Kidney (tissue), 13 donors: ENCODE measurements at regions not wholly inside any gene's neighbourhood (a gene's known extent, or its start where the extent isn't known, plus 50 kb on each side); places are given as distances from the start of the nearest gene placed in this dataset.

Experiments
- DNase-seq, 5 donors: peaks; one replicate each; pipeline ENCODE4 v3.0.0-alpha.2; 2013 to 2020
- FAIRE-seq: peaks from 2 replicates; lab custom pipeline; 2012; peaks lifted over from hg19 to GRCh38; lab: Jason Lieb, UNC
- H3K27ac ChIP-seq, 2 donors: one replicate each; pipeline ENCODE4 v1.7.0; 2013; ENCODE audit warnings: low read depth in 2 of 2, low read length in 2 of 2, inconsistent platforms in 1 of 2
- H3K27me3 ChIP-seq: one replicate; pipeline ENCODE4 v1.7.1; 2013; ENCODE audit warnings: low read length, inconsistent platforms; ENCODE audit not compliant: control insufficient read depth, insufficient read depth
- H3K36me3 ChIP-seq, 3 donors: one replicate each; pipeline versions ENCODE4 v1.7.0 to v1.7.1; 2013; ENCODE audit warnings: low read length in 3 of 3, control low read depth in 1 of 3, inconsistent platforms in 1 of 3; ENCODE audit not compliant: insufficient read depth in 3 of 3, control insufficient read depth in 2 of 3
- H3K4me1 ChIP-seq, 3 donors: one replicate each; pipeline versions ENCODE4 v1.7.0 to v1.7.1; 2013; ENCODE audit warnings: low read length in 3 of 3, inconsistent platforms in 1 of 3, low read depth in 1 of 3; ENCODE audit not compliant: control insufficient read depth in 2 of 3, insufficient read depth in 2 of 3
- H3K4me3 ChIP-seq, 3 donors: one replicate each; pipeline versions ENCODE4 v1.7.0 to v1.8.1; 2013; ENCODE audit warnings: low read length in 3 of 3, control low read depth in 1 of 3, inconsistent platforms in 1 of 3
- H3K9ac ChIP-seq, 3 donors: one replicate each; pipeline versions ENCODE4 v1.7.0 to v1.7.1; 2013; ENCODE audit warnings: low read length in 3 of 3, control low read depth in 1 of 3, inconsistent platforms in 1 of 3
- H3K9me3 ChIP-seq, 3 donors: one replicate each; pipeline versions ENCODE4 v1.7.0 to v1.7.1; 2013; ENCODE audit warnings: low read length in 3 of 3, control low read depth in 1 of 3, inconsistent platforms in 1 of 3; ENCODE audit not compliant: control insufficient read depth in 2 of 3, insufficient read depth in 1 of 3
- intact Hi-C: fragments of 100-400 bp; cut with DNase I; formaldehyde crosslinking; loops from one replicate; pipeline ENCODE4 v1.11.1; 2022
- TF ChIP-seq, protein P1 (sequence below): IDR thresholded peaks from 3 replicates; pipeline ENCODE4 v1.5.1; 2012; ENCODE audit warnings: mild to moderate bottlenecking, moderate library complexity, borderline replicate concordance; ENCODE audit not compliant: insufficient read depth; ENCODE audit errors: extremely low read depth
- donor health status: control.
- donor health status: control.
- donor health status: control.
- donor health status: control.
- donor health status: control.
- donor health status: DM: yes; HTN: yes; CAD: no.
- donor health status: Normal renal cell carcinoma (clear cell type).

DNA sequence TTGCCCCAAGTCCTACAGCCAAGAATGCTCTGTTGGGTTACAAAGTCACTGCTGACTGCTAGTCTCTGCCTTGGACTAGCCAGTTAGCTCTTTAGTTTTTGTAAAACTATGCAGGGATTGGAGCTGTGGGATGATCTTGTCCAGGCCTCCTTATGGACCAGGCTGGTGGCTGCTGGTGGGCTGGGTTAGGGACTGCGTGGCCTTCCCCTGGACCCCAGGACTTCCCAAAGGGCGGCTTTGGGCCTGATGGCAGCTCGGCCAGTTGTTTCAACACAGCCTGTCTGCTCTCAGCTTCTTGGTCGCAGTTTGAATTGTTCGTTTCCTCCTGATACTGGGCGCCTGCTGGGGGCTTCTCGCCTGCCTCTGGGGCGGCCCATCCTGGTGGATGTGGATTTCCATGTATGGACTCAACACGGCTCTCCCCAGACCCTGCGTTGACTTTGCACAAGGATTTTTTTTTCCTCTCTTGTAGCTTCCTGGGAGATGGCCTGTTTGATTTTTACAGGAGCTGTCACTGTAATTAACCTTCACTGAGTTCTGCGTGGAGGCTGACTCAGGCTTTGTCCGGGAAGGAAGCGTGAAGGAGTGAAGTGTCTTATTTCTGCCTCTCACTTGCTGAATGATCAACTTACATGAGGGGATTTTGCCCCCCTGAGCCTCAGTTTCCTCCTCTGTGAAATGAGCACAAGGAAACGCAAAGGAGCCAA lies 91.9 kb upstream of the NEURL1B start:
- no peaks in the 10 kb centered on the region for H3K9me3 ChIP-seq
- no peak overlapping the region for H3K4me3 ChIP-seq
- TF ChIP-seq, protein P1, sequence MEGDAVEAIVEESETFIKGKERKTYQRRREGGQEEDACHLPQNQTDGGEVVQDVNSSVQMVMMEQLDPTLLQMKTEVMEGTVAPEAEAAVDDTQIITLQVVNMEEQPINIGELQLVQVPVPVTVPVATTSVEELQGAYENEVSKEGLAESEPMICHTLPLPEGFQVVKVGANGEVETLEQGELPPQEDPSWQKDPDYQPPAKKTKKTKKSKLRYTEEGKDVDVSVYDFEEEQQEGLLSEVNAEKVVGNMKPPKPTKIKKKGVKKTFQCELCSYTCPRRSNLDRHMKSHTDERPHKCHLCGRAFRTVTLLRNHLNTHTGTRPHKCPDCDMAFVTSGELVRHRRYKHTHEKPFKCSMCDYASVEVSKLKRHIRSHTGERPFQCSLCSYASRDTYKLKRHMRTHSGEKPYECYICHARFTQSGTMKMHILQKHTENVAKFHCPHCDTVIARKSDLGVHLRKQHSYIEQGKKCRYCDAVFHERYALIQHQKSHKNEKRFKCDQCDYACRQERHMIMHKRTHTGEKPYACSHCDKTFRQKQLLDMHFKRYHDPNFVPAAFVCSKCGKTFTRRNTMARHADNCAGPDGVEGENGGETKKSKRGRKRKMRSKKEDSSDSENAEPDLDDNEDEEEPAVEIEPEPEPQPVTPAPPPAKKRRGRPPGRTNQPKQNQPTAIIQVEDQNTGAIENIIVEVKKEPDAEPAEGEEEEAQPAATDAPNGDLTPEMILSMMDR = no peak
- intact Hi-C loops = no loop called here
- H3K9ac ChIP-seq = no peak overlapping the region
- H3K27ac ChIP-seq = no peak overlapping the region
- H3K4me1 ChIP-seq = peaks cover 0 to 3% (median 0%) of the 10 kb centered on the region in 3 donors
- no peaks in the 10 kb centered on the region for H3K27me3 ChIP-seq
- DNase-seq (peak in 2 of 5 donors; percentile 34 to 44), FAIRE-seq (no peak)
- H3K36me3 ChIP-seq = no peaks in the 10 kb centered on the region

DNA sequence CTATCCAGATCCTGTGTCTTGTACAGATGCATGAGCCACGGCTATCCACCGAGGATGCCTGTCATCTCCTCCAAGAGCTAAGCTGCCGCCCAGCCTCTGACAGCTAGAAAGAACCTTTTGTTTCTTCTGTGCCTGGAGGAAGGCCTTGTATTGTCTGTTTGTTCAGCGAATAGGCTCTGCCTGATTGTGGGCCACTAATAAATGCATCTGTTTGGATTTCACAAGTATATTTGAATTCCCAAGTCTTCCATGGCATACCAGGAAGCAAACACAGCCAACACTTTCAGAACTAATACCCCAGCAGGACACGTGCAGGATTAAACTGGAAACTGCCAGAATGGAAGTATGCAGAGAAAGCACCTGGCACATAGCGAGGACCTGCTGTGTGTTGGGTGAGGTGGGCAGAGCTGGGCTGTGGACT lies 92.7 kb upstream of the NEURL1B start:
- intact Hi-C loops = no loop called here
- H3K27me3 ChIP-seq = no peaks in the 10 kb centered on the region
- H3K36me3 ChIP-seq = no peaks in the 10 kb centered on the region
- TF ChIP-seq, protein P1 = no peak
- H3K9me3 ChIP-seq = no peaks in the 10 kb centered on the region
- no peak for FAIRE-seq
- no peak overlapping the region for H3K9ac ChIP-seq
- peaks cover 0 to 3% (median 0%) of the 10 kb centered on the region in 3 donors for H3K4me1 ChIP-seq
- no peak overlapping the region for H3K27ac ChIP-seq
- no peak overlapping the region for H3K4me3 ChIP-seq
- no peak for DNase-seq

DNA sequence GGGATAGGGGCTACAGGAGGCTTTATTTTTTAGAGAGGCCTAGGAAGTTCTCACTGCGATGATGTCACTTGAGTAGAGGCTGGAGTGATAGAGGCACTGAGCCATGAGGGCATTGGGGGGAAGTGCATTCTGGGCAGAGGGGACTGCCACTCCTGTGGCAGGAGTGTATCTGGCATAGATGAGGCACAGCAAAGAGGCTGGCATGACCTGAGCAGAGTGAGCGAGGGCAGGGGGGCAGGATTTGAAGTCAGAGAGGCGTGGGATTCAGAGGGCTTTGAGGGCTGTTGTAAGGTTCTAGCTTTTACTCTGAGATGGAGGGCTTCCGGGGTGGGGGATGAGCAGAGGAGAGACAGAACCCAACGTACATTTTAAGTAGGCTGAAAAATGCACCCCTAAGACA lies 91.9 kb upstream of the SH3PXD2B start:
- intact Hi-C loops = no loop called here
- DNase-seq (peak in 1 of 5 donors; percentile 21), FAIRE-seq (no peak)
- no peaks in the 10 kb centered on the region for H3K36me3 ChIP-seq
- no peaks in the 10 kb centered on the region for H3K27me3 ChIP-seq
- H3K9me3 ChIP-seq = no peaks in the 10 kb centered on the region
- H3K9ac ChIP-seq = no peak overlapping the region
- H3K4me1 ChIP-seq = peaks cover 0 to 3% (median 0%) of the 10 kb centered on the region in 3 donors
- no peak overlapping the region for H3K27ac ChIP-seq
- no peak overlapping the region for H3K4me3 ChIP-seq
- TF ChIP-seq, protein P1 = no peak
